ENCODE measurements at regions not wholly inside any gene's neighbourhood (a gene's known extent, or its start where the extent isn't known, plus 50 kb on each side); places are given as distances from the start of the nearest gene placed in this dataset.

DNA sequence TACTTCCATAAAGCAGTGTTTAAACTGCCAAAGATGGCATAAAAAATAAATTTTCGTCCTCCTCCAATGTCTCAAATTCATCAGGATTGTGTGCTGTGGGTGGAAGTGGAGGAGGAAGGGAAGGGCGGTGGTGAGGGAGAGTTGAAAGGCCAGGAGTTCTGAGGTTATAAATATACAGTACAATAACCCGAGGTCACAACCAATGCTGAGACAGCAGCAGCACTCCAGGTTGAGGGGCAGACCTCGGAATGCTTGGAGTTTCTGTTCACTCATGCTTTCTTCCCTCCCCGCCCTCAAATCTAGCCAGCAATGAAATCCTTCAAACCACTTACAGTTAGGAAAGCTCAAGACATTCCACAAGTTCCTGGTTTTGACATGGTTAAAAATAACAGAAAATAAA lies 134.0 kb upstream of the SMAD1 start:
- TF ChIP-seq EP300 (IDR thresholded peaks at IDR 0.05; ENCODE audit: borderline replicate concordance) (no peak), USF1 (IDR thresholded peaks at IDR 0.05) (no peak), ZBTB7A (IDR thresholded peaks at IDR 0.05; ENCODE audit: low read depth) (no peak), RAD21 (IDR thresholded peaks at IDR 0.05; ENCODE audit: low read depth) (no peak), CEBPB (IDR thresholded peaks at IDR 0.05) (no peak), TEAD4 (IDR thresholded peaks at IDR 0.05) (no peak), CREB1 (IDR thresholded peaks at IDR 0.05; ENCODE audit: low read depth) (no peak), TCF12 (IDR thresholded peaks at IDR 0.05; ENCODE audit: low read depth) (no peak), FOXM1 (IDR thresholded peaks at IDR 0.05; ENCODE audit: borderline replicate concordance, low read depth) (no peak)
- TF ChIP-seq, protein P1, sequence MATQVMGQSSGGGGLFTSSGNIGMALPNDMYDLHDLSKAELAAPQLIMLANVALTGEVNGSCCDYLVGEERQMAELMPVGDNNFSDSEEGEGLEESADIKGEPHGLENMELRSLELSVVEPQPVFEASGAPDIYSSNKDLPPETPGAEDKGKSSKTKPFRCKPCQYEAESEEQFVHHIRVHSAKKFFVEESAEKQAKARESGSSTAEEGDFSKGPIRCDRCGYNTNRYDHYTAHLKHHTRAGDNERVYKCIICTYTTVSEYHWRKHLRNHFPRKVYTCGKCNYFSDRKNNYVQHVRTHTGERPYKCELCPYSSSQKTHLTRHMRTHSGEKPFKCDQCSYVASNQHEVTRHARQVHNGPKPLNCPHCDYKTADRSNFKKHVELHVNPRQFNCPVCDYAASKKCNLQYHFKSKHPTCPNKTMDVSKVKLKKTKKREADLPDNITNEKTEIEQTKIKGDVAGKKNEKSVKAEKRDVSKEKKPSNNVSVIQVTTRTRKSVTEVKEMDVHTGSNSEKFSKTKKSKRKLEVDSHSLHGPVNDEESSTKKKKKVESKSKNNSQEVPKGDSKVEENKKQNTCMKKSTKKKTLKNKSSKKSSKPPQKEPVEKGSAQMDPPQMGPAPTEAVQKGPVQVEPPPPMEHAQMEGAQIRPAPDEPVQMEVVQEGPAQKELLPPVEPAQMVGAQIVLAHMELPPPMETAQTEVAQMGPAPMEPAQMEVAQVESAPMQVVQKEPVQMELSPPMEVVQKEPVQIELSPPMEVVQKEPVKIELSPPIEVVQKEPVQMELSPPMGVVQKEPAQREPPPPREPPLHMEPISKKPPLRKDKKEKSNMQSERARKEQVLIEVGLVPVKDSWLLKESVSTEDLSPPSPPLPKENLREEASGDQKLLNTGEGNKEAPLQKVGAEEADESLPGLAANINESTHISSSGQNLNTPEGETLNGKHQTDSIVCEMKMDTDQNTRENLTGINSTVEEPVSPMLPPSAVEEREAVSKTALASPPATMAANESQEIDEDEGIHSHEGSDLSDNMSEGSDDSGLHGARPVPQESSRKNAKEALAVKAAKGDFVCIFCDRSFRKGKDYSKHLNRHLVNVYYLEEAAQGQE (IDR thresholded peaks at IDR 0.05; ENCODE audit: low read depth): no peak
- TF ChIP-seq, protein P2, sequence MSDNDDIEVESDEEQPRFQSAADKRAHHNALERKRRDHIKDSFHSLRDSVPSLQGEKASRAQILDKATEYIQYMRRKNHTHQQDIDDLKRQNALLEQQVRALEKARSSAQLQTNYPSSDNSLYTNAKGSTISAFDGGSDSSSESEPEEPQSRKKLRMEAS (IDR thresholded peaks at IDR 0.05): no peak

GRCh38 chr4:145346081-145346480 lies 135.6 kb upstream of the SMAD1 start:
- TF ChIP-seq ZBTB7A (IDR thresholded peaks at IDR 0.05; ENCODE audit: low read depth) (no peak), EP300 (IDR thresholded peaks at IDR 0.05; ENCODE audit: borderline replicate concordance) (no peak), RAD21 (IDR thresholded peaks at IDR 0.05; ENCODE audit: low read depth) (no peak), NFIC (IDR thresholded peaks at IDR 0.05) (no peak), TCF12 (IDR thresholded peaks at IDR 0.05; ENCODE audit: low read depth) (no peak), CREB1 (IDR thresholded peaks at IDR 0.05; ENCODE audit: low read depth) (no peak), CEBPB (IDR thresholded peaks at IDR 0.05) (no peak), TAF1 (IDR thresholded peaks at IDR 0.05; ENCODE audit: low read depth) (no peak), YY1 (IDR thresholded peaks at IDR 0.05; ENCODE audit: low read depth) (no peak), FOXM1 (IDR thresholded peaks at IDR 0.05; ENCODE audit: borderline replicate concordance, low read depth) (no peak), EGR1 (IDR thresholded peaks at IDR 0.05) (no peak), TEAD4 (IDR thresholded peaks at IDR 0.05) (no peak), USF1 (IDR thresholded peaks at IDR 0.05) (no peak)
- TF ChIP-seq, protein P2 (IDR thresholded peaks at IDR 0.05): no peak
- TF ChIP-seq, protein P1 (IDR thresholded peaks at IDR 0.05; ENCODE audit: low read depth): no peak

- no peak for TF ChIP-seq ZBTB7A (IDR thresholded peaks at IDR 0.05; ENCODE audit: low read depth)
- TF ChIP-seq EP300 (IDR thresholded peaks at IDR 0.05; ENCODE audit: borderline replicate concordance): no peak
- TF ChIP-seq, protein P2 (IDR thresholded peaks at IDR 0.05): no peak
- TF ChIP-seq TAF1 (IDR thresholded peaks at IDR 0.05; ENCODE audit: low read depth): no peak
- no peak for TF ChIP-seq CREB1 (IDR thresholded peaks at IDR 0.05; ENCODE audit: low read depth)
- TF ChIP-seq NFIC (IDR thresholded peaks at IDR 0.05): no peak
- TF ChIP-seq, protein P1 (IDR thresholded peaks at IDR 0.05; ENCODE audit: low read depth): no peak
- no peak for TF ChIP-seq YY1 (IDR thresholded peaks at IDR 0.05; ENCODE audit: low read depth)
- TF ChIP-seq TEAD4 (IDR thresholded peaks at IDR 0.05): no peak
- no peak for TF ChIP-seq CEBPB (IDR thresholded peaks at IDR 0.05)
- TF ChIP-seq RAD21 (IDR thresholded peaks at IDR 0.05; ENCODE audit: low read depth): no peak
- no peak for TF ChIP-seq FOXM1 (IDR thresholded peaks at IDR 0.05; ENCODE audit: borderline replicate concordance, low read depth)
- TF ChIP-seq USF1 (IDR thresholded peaks at IDR 0.05): no peak
- TF ChIP-seq EGR1 (IDR thresholded peaks at IDR 0.05): no peak
- TF ChIP-seq TCF12 (IDR thresholded peaks at IDR 0.05; ENCODE audit: low read depth): no peak
Measured at GRCh38 chr4:145345401-145345800, 136.3 kb upstream of the SMAD1 start.

DNA sequence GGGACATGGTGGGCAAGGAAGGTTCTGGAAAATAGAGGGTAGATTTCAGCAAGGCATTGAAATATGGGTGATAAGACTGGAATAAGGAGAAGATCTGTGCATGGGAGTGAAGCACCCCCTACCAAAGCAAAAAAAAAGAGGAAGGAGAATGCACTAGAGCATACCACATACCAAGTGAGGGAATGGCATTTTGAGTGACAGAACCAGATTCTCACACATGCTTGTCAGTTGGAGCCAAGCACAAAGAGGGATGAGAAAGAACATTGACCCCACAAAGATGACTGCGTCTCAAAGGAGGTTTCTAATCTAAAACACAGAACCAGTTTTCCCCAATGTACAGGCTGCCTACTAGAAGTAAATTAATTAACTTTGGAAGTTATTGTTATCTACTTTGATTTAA lies 140.3 kb upstream of the SMAD1 start:
- TF ChIP-seq RAD21 (IDR thresholded peaks at IDR 0.05; ENCODE audit: low read depth) (no peak), CREB1 (IDR thresholded peaks at IDR 0.05; ENCODE audit: low read depth) (no peak), TEAD4 (IDR thresholded peaks at IDR 0.05) (no peak), NFIC (IDR thresholded peaks at IDR 0.05) (no peak), USF1 (IDR thresholded peaks at IDR 0.05) (no peak), YY1 (IDR thresholded peaks at IDR 0.05; ENCODE audit: low read depth) (no peak), EP300 (IDR thresholded peaks at IDR 0.05; ENCODE audit: borderline replicate concordance) (no peak), ZBTB7A (IDR thresholded peaks at IDR 0.05; ENCODE audit: low read depth) (no peak), FOXM1 (IDR thresholded peaks at IDR 0.05; ENCODE audit: borderline replicate concordance, low read depth) (no peak)
- TF ChIP-seq, protein P1 (IDR thresholded peaks at IDR 0.05; ENCODE audit: low read depth): no peak
- TF ChIP-seq, protein P2 (IDR thresholded peaks at IDR 0.05): no peak

Measured in Ishikawa (cell line).